Suprapubic skin (tissue), 4 donors: ENCODE measurements at regions not wholly inside any gene's neighbourhood (a gene's known extent, or its start where the extent isn't known, plus 50 kb on each side); places are given as distances from the start of the nearest gene placed in this dataset.

Experiments
- DNase-seq, 2 donors: peaks; one replicate each; pipeline ENCODE4 v3.0.0-alpha.2; 2019; ENCODE audit warnings: low spot score in 2 of 2
- H3K27ac ChIP-seq: fragments of 200-600 bp; sonication (generic); one replicate; pipeline ENCODE4 v1.5.1; 2019
- H3K27me3 ChIP-seq: fragments of 200-600 bp; sonication (generic); one replicate; pipeline ENCODE4 v1.5.1; 2019
- H3K36me3 ChIP-seq: fragments of 200-600 bp; sonication (generic); one replicate; pipeline ENCODE4 v1.5.1; 2019
- H3K4me1 ChIP-seq: fragments of 200-600 bp; sonication (generic); one replicate; pipeline ENCODE4 v1.5.1; 2019
- H3K4me3 ChIP-seq: fragments of 200-600 bp; sonication (generic); one replicate; pipeline ENCODE4 v1.5.1; 2019; ENCODE audit warnings: mild to moderate bottlenecking
- H3K9me3 ChIP-seq: fragments of 200-600 bp; sonication (generic); one replicate; pipeline ENCODE4 v1.5.1; 2019
- CTCF ChIP-seq, 2 donors: fragments of 200-600 bp in 1 of 2; fragments of 450-650 bp in 1 of 2; sonication (generic) in 1 of 2; IDR thresholded peaks; one replicate each; pipeline ENCODE4 v1.5.1; 2016 to 2019; ENCODE audit warnings: antibody characterized with exemption in 2 of 2, mild to moderate bottlenecking in 1 of 2, moderate library complexity in 1 of 2
- EP300 ChIP-seq: sonication (generic); formaldehyde crosslinking; IDR thresholded peaks from one replicate; pipeline ENCODE4 v1.6.1; 2017; ENCODE audit warnings: antibody characterized with exemption
- POLR2A ChIP-seq, 2 donors: fragments of 450-650 bp; IDR thresholded peaks; one replicate each; pipeline ENCODE4 v1.6.1; 2017; ENCODE audit warnings: antibody characterized with exemption in 2 of 2, mild to moderate bottlenecking in 2 of 2, moderate library complexity in 2 of 2
- POLR2AphosphoS5 ChIP-seq, 3 donors: sonication (generic); formaldehyde crosslinking; IDR thresholded peaks; one replicate each; pipeline ENCODE4 v1.6.1; 2017; ENCODE audit warnings: antibody characterized with exemption in 3 of 3
- WGBS: methylation state at CpG from one replicate; pipeline ENCODE4 v1.1.5; 2018; 5-methylcytosine and 5-hydroxymethylcytosine counted together

- H3K4me1 ChIP-seq, result no peaks in the 10 kb centered on the region
- TF ChIP-seq EP300, result no peak
- no peak for TF ChIP-seq CTCF (IDR thresholded peaks at IDR 0.05)
- no peak for TF ChIP-seq POLR2A (IDR thresholded peaks at IDR 0.05)
- no peak for TF ChIP-seq POLR2AphosphoS5 (IDR thresholded peaks at IDR 0.05)
- no peaks in the 10 kb centered on the region for H3K9me3 ChIP-seq
- no peaks in the 10 kb centered on the region for H3K36me3 ChIP-seq
- no peak overlapping the region for H3K4me3 ChIP-seq
- no peak for DNase-seq
- 75% methylated on average over 6 of the region's 6 CpGs for WGBS
- no peak overlapping the region for H3K27ac ChIP-seq
- H3K27me3 ChIP-seq, result no peaks in the 10 kb centered on the region
Observed at GRCh38 chr5:83889971-83890745, 169.5 kb upstream of the HAPLN1 start.

GRCh38 chr5:83877911-83878706 lies 157.5 kb upstream of the HAPLN1 start:
- Histone ChIP-seq H3K4me1 (no peaks in the 10 kb centered on the region), H3K4me3 (no peak overlapping the region), H3K27ac (no peak overlapping the region), H3K9me3 (no peaks in the 10 kb centered on the region), H3K36me3 (no peaks in the 10 kb centered on the region), H3K27me3 (no peaks in the 10 kb centered on the region)
- no peak for TF ChIP-seq CTCF (IDR thresholded peaks at IDR 0.05)
- no peak for TF ChIP-seq EP300
- no peak for TF ChIP-seq POLR2A (IDR thresholded peaks at IDR 0.05)
- no peak for TF ChIP-seq POLR2AphosphoS5 (IDR thresholded peaks at IDR 0.05)
- DNase-seq, result no peak
- 67% methylated on average over 8 of the region's 8 CpGs for WGBS

GRCh38 chr5:83871533-83872395 lies 151.1 kb upstream of the HAPLN1 start:
- TF ChIP-seq POLR2AphosphoS5 (IDR thresholded peaks at IDR 0.05), result no peak
- TF ChIP-seq EP300, result no peak
- TF ChIP-seq CTCF (IDR thresholded peaks at IDR 0.05), result no peak
- no peak for TF ChIP-seq POLR2A (IDR thresholded peaks at IDR 0.05)
- Histone ChIP-seq H3K36me3 (no peaks in the 10 kb centered on the region), H3K27me3 (no peaks in the 10 kb centered on the region), H3K4me1 (no peaks in the 10 kb centered on the region), H3K9me3 (no peaks in the 10 kb centered on the region), H3K27ac (no peak overlapping the region), H3K4me3 (no peak overlapping the region)
- DNase-seq, result no peak
- 80% methylated on average over 6 of the region's 6 CpGs for WGBS

DNA sequence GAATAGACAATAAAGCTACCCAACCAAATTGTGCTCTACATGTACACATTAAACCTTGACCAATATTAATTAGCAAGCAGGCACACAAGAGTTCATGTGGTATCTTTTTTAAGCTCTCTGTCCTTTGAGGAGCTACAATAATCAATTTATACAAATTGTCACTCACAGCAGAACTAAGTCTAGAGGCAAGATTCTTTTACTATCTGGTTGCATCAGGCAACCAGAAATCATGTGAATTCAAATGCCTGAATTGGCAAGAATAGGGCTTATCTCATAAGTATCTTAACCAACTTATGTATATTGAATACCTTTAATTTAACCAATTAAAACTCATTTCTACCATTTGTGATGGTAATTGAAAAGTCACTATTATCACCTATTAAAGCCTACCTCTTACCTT lies 145.5 kb upstream of the HAPLN1 start:
- TF ChIP-seq POLR2A (IDR thresholded peaks at IDR 0.05) (no peak), POLR2AphosphoS5 (IDR thresholded peaks at IDR 0.05) (no peak), CTCF (IDR thresholded peaks at IDR 0.05) (no peak), EP300 (no peak)
- H3K27ac ChIP-seq, result no peak overlapping the region
- no peaks in the 10 kb centered on the region for H3K4me1 ChIP-seq
- no peaks in the 10 kb centered on the region for H3K36me3 ChIP-seq
- H3K4me3 ChIP-seq, result no peak overlapping the region
- no peak for DNase-seq
- no peaks in the 10 kb centered on the region for H3K9me3 ChIP-seq
- no peaks in the 10 kb centered on the region for H3K27me3 ChIP-seq

GRCh38 chr5:83865579-83865978 lies 144.9 kb upstream of the HAPLN1 start:
- TF ChIP-seq CTCF (IDR thresholded peaks at IDR 0.05) (no peak), EP300 (no peak), POLR2AphosphoS5 (IDR thresholded peaks at IDR 0.05) (no peak), POLR2A (IDR thresholded peaks at IDR 0.05) (no peak)
- H3K4me3 ChIP-seq, result no peak overlapping the region
- 67% methylated on average over 1 of the region's 1 CpG for WGBS
- H3K27ac ChIP-seq, result no peak overlapping the region
- no peaks in the 10 kb centered on the region for H3K27me3 ChIP-seq
- no peaks in the 10 kb centered on the region for H3K4me1 ChIP-seq
- no peaks in the 10 kb centered on the region for H3K36me3 ChIP-seq
- no peaks in the 10 kb centered on the region for H3K9me3 ChIP-seq
- no peak for DNase-seq
